ENCODE measurements at regions not wholly inside any gene's neighbourhood (a gene's known extent, or its start where the extent isn't known, plus 50 kb on each side); places are given as distances from the start of the nearest gene placed in this dataset.
"Not testable (repeated sequence)": the region's sequence is repeated elsewhere in the genome, so short reads cannot be mapped to it uniquely, and the experiment has no call there.

DNA sequence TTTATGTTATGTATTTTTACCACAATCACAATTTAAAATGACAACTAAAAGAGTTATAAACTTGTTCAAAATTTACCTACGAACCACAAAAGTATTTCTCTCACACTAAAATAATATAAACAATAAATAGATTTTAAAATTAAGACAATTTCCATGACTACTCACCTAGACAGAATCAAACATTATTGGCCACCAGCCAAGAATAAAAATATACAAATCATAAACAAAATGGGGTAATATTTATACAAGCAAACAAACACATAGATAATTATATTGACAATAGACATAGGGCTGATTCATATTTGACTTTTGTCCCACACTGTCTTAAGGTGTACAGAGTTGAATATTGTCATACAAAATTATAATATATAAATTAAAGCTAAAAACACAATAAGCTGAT lies 119.6 kb upstream of the ZNF92 start:
- DNase-seq (ENCODE audit: low read depth in 1 of 2, low spot score in 1 of 2), result no peak

DNA sequence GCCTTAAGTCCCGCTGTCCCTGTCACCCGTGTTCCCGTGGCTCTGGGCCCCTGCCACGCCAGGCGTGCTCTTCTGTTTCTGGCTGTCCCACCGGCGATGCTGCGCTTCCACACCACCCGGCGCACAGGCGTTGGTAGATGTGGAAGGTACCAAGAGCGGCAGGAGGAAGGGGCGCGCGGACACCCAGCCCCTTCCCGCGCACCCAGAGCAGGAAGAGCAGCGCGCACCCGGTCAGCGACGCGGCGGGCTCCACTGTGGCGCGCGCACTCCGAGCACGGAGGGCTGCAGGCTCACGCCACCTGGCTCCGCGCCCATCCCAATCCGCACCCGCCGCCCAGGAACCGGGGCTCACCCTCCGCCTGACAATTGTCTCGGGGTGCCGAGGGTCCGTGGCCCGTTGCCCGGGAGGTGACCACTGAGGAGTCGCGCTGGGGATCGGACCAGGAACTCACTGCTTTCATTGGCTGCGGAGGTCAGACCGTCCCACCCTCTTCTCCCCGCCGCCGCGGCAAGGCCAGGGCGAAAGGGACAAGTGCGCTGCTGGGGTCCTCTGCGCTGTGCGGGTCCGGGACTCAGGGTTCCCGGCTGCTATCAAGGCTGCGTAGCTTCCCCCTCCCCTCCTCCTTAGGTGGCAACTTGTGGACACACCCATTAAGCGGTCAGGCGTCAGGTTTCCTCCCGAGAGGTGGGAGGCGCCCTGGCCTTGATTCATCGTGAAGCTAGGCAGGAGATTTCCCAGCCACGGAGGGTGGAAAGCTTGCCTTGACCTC lies 121.6 kb upstream of the ZNF92 start:
- no peak for DNase-seq (ENCODE audit: low read depth in 1 of 2, low spot score in 1 of 2)

DNA sequence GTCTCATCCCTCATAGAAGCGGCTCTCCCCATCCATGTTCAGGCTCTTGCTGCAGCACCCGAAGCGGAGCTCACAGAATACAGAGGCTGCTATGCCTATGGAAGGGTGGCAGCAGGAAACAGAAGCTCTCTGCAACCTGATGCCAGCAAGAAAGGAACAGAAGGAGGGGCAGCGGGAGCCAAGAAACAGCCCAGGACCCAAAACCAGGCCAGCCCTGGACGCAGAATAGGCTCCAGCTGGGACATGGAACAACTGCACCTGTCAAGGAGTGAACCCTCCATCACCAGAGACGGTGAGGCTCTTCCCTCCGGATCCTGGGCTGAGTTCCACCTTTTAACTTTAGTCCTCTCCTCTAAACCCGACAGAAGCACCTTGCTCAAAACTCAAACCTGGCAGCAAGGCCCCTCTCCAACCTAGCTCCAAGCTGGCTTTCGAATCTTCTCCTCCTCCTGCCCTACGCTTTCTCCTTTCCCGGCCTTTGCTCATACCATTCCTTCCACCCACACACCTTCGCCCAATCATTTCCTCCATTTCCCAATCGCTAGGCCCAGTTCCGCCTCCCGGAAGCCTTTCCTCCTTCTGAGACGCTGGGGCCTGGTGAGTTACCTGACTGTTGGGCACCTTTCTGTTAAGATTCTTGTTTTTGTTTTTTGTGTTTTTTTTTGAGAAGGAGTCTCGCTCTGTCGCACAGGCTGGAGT lies 122.8 kb upstream of the ZNF92 start:
- no peak for DNase-seq (ENCODE audit: low read depth in 1 of 2, low spot score in 1 of 2)

DNA sequence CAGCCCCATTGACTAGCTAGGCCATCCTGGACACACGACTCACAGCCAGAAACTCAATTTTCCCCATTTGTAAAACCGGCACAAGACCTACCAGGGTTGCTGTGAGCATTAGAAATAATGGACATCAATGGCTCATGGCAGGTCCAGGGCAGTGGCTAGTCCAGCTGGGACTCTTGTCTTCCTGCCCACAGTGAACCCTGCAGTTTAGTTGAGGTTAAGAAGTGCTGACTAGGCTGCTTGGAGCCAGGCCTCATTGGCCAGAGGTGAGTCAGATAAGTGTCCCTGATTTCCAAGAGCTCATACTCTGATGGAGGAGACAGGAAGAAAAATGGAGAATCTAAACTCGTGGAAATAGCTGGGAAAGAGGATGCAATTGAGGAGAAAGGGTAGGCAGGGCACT lies 123.4 kb upstream of the ZNF92 start:
- DNase-seq (ENCODE audit: low read depth in 1 of 2, low spot score in 1 of 2), result no peak

DNA sequence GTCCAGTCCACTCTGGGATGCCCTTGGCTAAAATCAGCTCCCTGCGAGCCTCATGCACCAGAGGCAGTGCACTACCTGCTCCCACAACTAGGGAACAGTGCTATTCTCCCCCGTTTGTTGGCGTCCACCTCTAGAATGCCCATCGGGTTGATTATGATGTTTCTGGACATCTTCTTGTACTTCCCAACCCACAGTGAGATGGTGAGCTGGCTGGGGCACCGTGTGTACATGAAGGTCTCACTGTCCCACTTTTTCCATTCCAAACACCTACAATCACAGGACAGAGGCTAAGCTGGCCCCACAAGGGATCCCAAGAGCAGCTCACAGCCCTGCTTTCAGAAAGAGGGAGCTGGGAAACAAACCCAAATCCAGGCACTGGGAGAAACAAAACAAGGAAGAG lies 126.2 kb upstream of the ZNF92 start:
- DNase-seq (ENCODE audit: low read depth in 1 of 2, low spot score in 1 of 2), result no peak

DNA sequence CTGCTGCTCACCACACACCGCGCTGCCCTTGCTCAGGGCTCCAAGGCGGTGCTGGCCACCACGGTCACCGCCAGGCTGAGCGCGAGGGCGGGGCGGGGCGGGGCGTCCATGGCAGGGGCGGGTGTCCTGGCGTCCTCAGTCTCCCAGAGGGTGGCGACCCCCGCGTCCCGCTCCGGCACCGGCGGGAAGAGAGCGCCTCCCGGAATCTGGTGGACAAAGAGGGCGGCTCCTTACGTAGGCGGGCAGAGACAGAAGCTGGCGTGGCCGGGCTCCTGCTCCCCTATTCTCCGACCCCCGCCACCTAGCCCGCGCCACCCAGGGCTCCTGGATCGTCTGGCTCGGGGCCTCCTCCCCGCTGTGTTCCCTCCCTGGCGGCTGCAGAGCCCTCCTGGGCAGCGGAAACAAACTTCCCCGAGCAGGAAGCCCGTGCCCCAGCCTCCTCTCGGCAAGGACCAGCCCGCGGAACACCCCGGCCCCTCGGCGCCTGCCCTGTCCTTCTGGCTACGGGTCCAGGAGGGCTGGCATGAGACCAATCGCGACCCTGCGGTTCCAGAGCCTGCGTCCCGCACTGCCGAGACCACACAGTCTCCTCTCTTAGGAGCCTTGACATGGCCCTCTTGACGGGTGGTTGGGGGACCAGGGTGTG lies 133.8 kb upstream of the ZNF92 start:
- DNase-seq (ENCODE audit: low read depth in 1 of 2, low spot score in 1 of 2), result no peak

DNA sequence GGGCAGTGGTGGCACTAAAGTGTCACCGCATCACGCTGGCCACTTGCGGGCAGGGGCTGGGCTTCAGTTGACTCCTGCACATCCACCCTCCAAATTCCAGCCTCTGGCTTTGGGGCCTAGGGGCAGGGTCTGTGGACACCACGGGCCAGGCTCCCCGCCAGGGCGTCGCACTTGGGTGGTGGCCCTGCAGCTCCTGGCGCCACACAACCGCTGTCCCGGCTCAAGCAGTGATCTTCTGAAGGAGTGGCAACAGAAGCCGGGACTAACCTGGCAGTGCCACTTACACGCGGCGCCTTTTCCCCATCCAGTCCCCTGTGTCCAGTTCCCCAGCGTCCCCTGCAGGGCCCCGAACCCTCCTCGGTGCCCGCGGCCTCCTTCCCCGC lies 134.3 kb upstream of the ZNF92 start:
- no peak for DNase-seq (ENCODE audit: low read depth in 1 of 2, low spot score in 1 of 2)

DNA sequence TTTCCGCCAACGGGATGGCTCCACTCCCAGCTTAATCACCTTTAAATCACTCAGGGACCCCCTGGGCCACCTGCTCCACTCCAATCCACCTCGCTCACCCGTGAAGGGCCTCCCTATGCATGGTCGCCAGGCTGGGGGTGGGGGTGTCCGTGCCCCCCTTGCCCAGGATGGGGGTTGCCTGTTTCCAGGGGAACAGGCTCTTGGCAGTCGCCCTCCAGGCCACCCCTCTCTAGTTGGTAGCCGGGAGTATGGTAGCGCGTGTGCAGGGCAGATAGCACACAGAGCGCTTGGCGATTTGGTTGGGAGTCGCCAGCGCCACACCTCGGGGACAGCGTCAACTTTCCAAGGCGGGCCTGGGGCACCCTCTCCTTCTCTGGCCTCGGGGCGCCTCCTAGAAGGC lies 134.9 kb upstream of the ZNF92 start:
- no peak for DNase-seq (ENCODE audit: low read depth in 1 of 2, low spot score in 1 of 2)

DNA sequence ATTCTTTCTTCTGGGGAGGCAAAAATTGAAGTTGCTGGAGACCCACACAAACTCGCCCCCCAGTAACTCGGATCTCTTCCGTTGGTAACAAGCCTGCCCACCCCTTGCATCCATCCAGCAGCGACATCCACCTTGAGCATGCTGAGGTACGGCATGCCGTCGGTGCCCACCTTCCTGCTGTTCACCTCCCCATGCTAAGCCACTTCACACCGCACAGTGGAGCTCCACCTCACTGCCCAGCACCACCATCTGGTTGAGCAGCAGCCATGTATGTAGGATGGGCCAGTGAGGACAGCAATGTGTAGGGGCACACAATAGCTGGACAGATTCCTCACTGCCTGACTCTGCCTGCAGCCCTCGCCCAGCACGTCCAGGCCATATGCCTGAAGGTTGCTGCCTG lies 138.1 kb upstream of the ZNF92 start:
- DNase-seq (ENCODE audit: low read depth in 1 of 2, low spot score in 1 of 2), result no peak

DNA sequence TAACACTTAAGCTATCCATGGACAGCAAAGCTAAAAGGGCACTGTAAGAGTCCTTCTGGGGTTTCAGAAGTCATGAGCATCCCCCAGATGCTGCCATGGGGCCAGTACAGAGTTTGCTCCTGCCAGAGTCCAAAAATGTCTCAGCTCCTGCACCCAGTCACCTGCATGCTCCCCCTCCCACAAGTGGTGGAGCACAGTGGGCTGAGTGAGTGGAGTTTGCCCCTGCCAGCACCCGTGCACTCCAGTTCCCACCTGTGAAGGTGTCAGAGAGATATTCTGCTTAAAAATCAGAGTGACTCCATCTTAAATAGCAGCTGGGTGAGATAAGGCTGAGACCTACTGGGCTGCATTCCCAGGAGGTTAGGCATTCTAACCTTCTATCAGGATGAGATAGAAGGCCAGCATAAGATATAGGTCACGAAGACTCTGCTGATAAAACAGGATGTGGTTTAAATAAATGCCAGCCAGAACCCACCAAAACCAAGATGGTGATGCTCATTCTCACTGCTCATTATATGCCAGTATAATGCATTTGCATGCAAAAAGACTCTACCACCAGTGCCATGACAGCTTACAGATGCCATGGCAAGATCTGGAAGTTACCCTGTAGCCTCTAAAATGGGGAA lies 140.1 kb upstream of the ZNF92 start:
- no peak for DNase-seq (ENCODE audit: low read depth in 1 of 2, low spot score in 1 of 2)

DNA sequence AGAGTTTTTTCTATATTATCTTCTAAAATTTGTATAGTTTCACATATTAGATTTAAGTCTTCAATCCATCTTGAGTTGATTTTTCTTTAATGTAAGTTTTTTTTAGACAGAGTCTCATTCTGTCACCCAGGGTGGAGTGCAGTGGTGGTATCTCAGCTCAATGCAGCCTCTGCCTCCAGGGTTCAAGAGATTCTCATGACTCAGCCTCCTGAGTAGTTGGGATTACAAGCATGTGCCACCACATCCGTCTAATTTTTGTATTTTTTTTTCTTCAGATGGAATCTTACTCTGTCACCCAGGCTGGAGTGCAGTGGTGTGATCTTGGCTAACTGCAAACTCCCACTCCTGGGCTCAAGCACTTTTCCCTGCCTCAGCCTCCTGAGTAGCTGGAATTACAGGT lies 143.4 kb upstream of the ZNF92 start:
- DNase-seq (ENCODE audit: low read depth in 1 of 2, low spot score in 1 of 2), result no peak

DNA sequence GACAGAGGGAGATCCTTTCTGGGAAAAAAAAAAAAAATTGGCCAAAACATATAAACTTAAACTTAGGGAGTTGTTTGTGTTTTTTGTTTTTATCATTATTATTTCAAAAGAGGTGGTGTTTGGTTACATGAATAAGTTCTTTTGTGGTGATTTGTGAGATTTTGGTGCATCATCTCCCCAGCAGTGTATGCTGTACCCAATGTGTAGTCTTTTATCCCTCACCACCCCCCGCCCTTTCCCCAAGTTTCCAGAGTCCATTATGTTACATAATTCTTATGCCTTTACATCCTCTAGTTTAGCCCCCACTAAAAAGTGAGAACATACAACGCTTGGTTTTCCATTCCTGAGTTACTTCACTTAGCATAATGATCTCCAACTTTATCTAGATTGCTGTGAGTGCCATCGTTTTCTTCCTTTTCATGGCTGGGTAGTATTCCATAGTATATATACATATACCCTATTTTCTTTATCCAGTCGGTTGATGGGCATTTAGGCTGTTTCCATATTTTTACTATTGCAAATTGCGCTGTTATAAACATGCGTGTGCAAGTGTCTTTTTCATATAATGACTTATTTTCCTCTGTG lies 148.1 kb upstream of the ZNF92 start:
- DNase-seq (ENCODE audit: low read depth in 1 of 2, low spot score in 1 of 2), result no peak

DNA sequence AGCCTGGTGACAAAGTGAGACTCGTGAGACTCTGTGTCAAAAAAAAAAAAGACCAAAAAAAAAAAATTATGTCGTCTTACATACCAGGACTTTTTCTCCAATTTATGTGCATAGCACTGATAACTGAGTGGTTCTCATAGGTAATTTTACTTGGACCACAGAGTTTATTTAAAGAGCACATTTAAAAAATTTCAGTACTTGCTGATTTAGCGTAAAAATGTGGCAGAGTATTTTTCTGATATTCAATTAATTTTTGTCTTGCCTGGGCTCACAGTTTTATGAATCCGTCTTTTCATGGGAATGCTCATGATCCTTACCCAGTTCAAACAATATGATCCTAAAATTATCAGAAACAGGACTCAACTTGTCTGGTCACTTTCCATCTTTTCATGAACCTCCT lies 151.0 kb upstream of the ZNF92 start:
- DNase-seq (ENCODE audit: low read depth in 1 of 2, low spot score in 1 of 2), result no peak

DNA sequence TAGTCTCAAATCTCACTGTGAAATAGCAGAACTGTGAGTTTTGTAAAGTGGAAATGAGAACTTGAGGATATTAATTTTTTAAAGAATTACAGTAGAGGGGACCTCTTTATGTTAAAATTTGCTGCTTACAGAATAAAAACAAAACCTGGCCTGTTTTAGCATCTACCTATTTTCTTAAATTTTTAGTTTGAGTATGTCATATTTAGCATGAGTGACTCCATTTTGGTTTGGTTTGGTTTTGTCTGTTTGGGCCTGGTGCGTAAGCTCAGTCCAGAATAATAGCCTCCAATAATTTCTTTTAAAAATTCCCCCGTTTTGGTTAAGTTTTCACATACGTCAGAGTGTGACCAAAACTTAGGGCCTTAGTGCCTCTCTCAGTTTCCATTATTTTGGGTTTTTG lies 152.0 kb upstream of the ZNF92 start:
- no peak for DNase-seq (ENCODE audit: low read depth in 1 of 2, low spot score in 1 of 2)

DNA sequence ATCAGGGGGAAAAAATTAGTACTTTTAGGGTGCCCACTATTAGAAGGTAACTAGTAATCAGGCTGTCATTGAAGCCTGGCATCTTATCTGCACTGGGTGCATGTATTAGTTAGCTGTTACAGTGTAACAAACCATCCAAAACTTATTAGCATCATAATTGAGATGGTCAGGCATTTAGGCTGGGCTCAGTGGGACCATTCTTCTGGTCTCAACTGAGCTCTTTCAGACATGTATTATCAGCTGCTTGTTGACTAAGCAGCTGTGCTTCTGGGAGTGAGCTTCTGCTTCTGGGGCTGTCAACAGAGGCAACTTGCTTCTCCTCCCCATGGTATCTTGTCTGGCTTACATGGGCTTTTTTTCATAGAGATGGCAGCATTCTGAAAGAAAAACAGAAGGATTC lies 154.0 kb upstream of the ZNF92 start:
- no peak for DNase-seq (ENCODE audit: low read depth in 1 of 2, low spot score in 1 of 2)

DNA sequence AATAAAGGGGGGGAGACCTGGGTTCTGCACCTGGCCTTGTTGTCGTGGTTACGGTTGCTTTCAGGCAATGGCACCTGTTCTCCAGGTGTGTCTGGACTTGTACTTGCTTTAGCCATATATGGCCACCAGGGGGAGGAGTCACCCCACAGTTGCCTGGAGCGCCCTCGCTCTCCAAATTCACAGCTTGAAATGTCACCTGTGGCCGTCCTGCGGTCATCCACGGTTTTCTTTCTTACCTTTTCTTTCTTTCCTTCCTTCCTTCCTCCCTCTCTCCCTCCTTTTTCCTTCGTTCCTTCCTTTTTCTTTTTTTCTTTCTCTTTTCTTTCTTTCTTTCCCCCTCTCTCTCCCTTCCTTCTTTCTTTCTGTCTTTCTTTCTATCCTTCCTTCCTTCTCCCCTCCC lies 157.2 kb upstream of the ZNF92 start:
- DNase-seq (ENCODE audit: low read depth in 1 of 2, low spot score in 1 of 2), result peak in 1 of 2 donors; percentile 35

DNA sequence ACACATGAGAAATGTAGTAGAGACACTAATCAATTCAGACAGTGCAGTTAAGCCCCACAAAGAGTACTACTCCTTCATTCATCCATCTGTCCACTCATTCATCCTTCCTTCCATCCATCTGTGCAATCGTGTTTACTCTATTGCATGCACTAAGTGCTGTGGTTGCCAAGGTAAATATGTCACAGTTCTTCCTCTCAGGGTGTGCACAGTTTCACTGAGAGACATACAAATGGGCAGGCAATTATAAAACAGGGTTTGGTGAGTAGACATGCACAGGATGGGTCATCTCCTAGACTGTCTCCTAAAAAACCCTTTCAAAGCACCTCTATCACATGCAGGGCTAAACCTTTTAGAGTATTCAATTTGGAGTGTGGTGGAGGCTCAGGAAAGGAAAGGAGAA lies 160.4 kb upstream of the ZNF92 start:
- DNase-seq (ENCODE audit: low read depth in 1 of 2, low spot score in 1 of 2), result not testable (repeated sequence)

DNA sequence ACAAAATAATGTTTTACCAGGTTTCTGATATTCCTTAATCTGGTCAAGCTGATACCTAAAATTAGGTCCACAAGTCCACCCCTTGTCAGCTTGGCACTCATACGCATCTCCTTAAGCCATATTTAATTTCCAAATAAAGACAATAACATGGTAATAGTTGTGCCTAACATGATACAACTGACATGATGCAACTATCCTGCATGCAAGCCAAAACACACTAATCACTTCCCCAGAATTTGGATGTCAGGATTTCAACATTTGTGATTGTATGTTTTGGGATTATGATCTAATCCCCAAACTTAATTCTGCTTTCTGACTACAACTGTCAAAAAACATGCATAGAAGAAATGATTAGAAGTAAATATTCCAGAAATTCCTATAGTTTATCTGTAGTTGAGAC lies 174.4 kb upstream of the ZNF92 start:
- DNase-seq (ENCODE audit: low read depth in 1 of 2, low spot score in 1 of 2), result not testable (repeated sequence)

DNA sequence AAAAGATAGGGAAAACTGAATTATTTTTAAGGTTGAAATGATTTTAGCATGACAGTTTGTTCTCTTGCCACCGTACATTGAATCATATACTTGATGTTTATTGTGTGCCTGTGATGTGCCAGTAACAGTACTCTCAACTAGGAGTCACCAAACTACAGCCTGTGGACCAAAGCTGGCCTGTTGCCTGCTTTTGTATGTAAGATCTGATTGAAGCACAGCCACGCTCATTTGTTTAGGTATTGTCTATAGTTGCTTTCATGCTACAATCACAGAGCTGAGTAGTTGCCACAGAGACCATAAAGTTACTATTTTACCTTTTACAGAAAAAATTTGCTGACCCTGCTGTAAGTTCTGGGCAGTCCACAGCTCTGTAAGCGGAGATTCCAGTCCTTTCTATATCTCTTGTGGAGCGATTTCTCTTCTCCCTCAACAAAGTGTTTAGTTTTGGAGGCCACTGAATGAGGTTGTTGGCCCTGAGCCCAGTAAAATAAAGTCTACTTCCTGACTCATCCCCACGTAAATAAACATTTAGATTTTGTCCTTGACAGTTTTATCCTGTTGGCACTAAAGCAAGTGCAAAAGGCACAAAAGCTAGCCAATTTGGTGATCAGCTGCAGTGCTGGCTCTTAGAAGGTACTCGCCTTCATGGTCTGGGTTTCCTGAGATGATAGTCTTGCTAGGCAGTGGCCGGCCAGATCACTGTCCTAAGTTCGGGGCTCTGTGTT lies 180.2 kb upstream of the ZNF92 start:
- not testable (repeated sequence) for DNase-seq (ENCODE audit: low read depth in 1 of 2, low spot score in 1 of 2)

DNA sequence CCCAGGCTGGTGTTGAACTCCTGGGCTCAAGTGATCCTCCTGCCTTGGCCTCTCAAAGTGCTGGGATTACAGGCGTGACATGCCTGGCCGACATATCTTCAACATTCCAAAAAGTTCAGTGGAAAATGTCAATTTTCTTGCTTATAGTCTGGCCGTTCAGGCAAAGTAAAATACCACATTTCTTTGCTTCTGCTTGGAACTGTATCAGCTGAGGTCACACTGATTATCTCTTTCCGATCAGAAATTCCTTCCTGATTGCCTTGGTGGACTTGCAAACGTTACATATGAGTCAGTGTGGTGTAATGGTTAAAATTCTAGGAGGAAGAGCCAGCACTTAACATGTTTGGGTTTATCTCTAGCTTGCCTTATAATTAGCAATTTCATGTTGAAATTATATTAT lies 170.6 kb upstream of the ERV3-1 start:
- DNase-seq (ENCODE audit: low read depth in 1 of 2, low spot score in 1 of 2), result not testable (repeated sequence)

DNA sequence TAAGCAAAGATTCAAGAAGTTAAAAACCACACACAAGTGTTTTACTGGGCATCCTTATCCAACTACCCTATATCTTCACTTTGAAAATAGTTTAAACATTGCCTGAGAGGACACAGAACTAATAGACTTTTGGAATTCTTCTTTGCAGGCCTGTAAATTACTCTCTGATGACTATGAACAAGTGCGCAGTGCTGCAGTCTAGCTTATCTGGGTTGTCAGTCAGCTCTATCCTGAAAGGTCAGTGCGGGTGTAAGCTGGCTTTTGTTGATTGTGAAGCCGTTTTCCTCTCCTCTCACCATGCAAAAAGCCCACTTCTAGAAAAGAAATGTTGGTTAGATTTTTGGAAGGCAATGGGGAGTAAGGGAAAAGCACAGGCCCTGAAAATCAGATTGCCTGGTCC lies 143.6 kb upstream of the ERV3-1 start:
- not testable (repeated sequence) for DNase-seq (ENCODE audit: low read depth in 1 of 2, low spot score in 1 of 2)

Measured in activated CD4-positive, alpha-beta T cell treated with anti-CD3 and anti-CD28 coated beads, Interleukin-2, amount 50 U/mL, for 24 hours (primary cell).